ENCODE measurements at regions not wholly inside any gene's neighbourhood (a gene's known extent, or its start where the extent isn't known, plus 50 kb on each side); places are given as distances from the start of the nearest gene placed in this dataset.

- TF ChIP-seq EP300 (IDR thresholded peaks at IDR 0.05) (no peak), CTCF (IDR thresholded peaks at IDR 0.05) (no peak), POLR2A (IDR thresholded peaks at IDR 0.05) (no peak), POLR2AphosphoS5 (IDR thresholded peaks at IDR 0.05) (no peak)
Measured at GRCh38 chr5:136665331-136665730, 300.0 kb upstream of the TRPC7 start.
